Hepatocyte (in vitro differentiated cells): ENCODE measurements at regions not wholly inside any gene's neighbourhood (a gene's known extent, or its start where the extent isn't known, plus 50 kb on each side); places are given as distances from the start of the nearest gene placed in this dataset.

Source experiments
- EZH2 ChIP-seq: fragments of 200-600 bp; sonication (generic); IDR thresholded peaks from 2 replicates; pipeline ENCODE4 v1.6.1; 2016; ENCODE audit warnings: antibody characterized with exemption, mild to moderate bottlenecking, borderline replicate concordance
- TF ChIP-seq, protein P1 (sequence below): fragments of 200-600 bp; sonication (generic); IDR thresholded peaks from 2 replicates; pipeline ENCODE4 v1.5.1; 2016; ENCODE audit warnings: antibody characterized with exemption, mild to moderate bottlenecking; ENCODE audit not compliant: poor library complexity

DNA sequence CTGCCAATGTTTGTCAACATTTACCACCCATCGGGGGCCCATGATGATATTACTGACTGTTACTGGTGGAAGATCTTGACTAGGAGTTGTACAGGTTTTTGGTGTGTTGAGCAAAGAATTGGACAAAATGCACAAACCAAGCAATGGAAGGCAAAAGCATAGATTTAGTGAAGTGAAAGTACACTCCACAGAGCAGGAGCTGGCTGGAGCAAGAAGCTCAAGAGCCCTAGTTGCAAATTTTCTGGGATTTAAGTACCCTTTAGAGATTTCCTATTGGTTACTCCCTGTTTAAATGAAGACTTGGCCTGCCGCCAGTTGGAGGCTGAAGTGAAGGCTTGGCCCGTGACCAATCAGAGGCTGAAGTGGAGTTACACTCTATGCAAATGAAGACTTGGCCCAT lies 128.6 kb upstream of the KL start:
- no peak for TF ChIP-seq EZH2
- TF ChIP-seq, protein P1, sequence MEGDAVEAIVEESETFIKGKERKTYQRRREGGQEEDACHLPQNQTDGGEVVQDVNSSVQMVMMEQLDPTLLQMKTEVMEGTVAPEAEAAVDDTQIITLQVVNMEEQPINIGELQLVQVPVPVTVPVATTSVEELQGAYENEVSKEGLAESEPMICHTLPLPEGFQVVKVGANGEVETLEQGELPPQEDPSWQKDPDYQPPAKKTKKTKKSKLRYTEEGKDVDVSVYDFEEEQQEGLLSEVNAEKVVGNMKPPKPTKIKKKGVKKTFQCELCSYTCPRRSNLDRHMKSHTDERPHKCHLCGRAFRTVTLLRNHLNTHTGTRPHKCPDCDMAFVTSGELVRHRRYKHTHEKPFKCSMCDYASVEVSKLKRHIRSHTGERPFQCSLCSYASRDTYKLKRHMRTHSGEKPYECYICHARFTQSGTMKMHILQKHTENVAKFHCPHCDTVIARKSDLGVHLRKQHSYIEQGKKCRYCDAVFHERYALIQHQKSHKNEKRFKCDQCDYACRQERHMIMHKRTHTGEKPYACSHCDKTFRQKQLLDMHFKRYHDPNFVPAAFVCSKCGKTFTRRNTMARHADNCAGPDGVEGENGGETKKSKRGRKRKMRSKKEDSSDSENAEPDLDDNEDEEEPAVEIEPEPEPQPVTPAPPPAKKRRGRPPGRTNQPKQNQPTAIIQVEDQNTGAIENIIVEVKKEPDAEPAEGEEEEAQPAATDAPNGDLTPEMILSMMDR = no peak
